HEK293T (cell line): ENCODE measurements at regions not wholly inside any gene's neighbourhood (a gene's known extent, or its start where the extent isn't known, plus 50 kb on each side); places are given as distances from the start of the nearest gene placed in this dataset.

Experiments
- BHLHE40 ChIP-seq: fragments of 450-650 bp; IDR thresholded peaks from 2 replicates; pipeline ENCODE4 v1.6.1; 2016; ENCODE audit warnings: mild to moderate bottlenecking, moderate library complexity, borderline replicate concordance
- ELF4 ChIP-seq: fragments of 450-650 bp; IDR thresholded peaks from 2 replicates; pipeline ENCODE4 v1.6.1; 2017; ENCODE audit warnings: antibody characterized with exemption
- FOXA1 ChIP-seq: fragments of 450-650 bp; IDR thresholded peaks from 2 replicates; pipeline ENCODE4 v1.6.1; 2016; ENCODE audit warnings: mild to moderate bottlenecking
- FOXM1 ChIP-seq: fragments of 450-650 bp; IDR thresholded peaks from 2 replicates; pipeline ENCODE4 v1.6.1; 2017; ENCODE audit warnings: mild to moderate bottlenecking, borderline replicate concordance
- LEF1 ChIP-seq: fragments of 450-650 bp; IDR thresholded peaks from 2 replicates; pipeline ENCODE4 v1.6.1; 2017; ENCODE audit warnings: mild to moderate bottlenecking, borderline replicate concordance
- SP1 ChIP-seq: fragments of 450-650 bp; IDR thresholded peaks from 2 replicates; pipeline ENCODE4 v1.6.1; 2017
- TARDBP ChIP-seq: fragments of 450-650 bp; IDR thresholded peaks from 2 replicates; pipeline ENCODE4 v1.6.1; 2016
- ZNF384 ChIP-seq: fragments of 450-650 bp; IDR thresholded peaks from 2 replicates; pipeline ENCODE4 v1.6.1; 2016

DNA sequence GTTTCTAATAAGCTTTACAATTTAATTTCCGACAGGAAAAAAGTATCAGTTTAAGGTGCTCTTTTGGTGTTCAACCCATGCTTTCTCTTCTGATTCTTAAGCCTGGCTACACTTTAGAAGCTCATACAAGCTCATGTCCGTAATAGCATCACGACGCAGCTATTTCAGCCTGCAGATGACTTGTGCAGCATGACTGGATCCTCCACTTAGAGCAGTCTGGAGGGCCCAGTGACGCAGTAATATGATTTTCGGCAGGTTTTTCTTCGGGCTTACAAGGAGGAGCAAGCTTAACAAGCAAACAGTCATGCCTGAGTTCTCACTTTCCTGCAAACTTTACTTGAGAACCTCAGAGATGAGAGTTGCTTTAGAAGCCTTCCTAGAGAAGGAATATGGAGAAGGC, 85.3 kb upstream of the MAML3 start:
- no peak for TF ChIP-seq SP1
- no peak for TF ChIP-seq LEF1
- TF ChIP-seq ELF4, result no peak
- TF ChIP-seq FOXA1, result no peak
- TF ChIP-seq FOXM1, result no peak
- no peak for TF ChIP-seq BHLHE40
- TF ChIP-seq ZNF384, result no peak
- TF ChIP-seq TARDBP, result no peak
